NCI-H510A (cell line): ENCODE measurements at regions not wholly inside any gene's neighbourhood (a gene's known extent, or its start where the extent isn't known, plus 50 kb on each side); places are given as distances from the start of the nearest gene placed in this dataset.

Experiments used
- DNase-seq: peaks from one replicate; lab custom pipeline; 2025; lab: John Stamatoyannopoulos, UW

GRCh38 chr3:69568458-69568857, 170.8 kb upstream of the MITF start:
- DNase-seq: no peak

- DNase-seq: no peak
Measured at GRCh38 chr3:69567710-69568052, 171.6 kb upstream of the MITF start.

GRCh38 chr3:69567023-69567709, 172.1 kb upstream of the MITF start:
- DNase-seq: no peak

GRCh38 chr3:69566275-69566674, 173.0 kb upstream of the MITF start:
- no peak for DNase-seq

- no peak for DNase-seq
Measured at GRCh38 chr3:69565316-69565715, 173.9 kb upstream of the MITF start.

GRCh38 chr3:69563981-69564380, 175.3 kb upstream of the MITF start:
- DNase-seq: no peak

- DNase-seq: no peak
Measured at GRCh38 chr3:69563151-69563550, 176.1 kb upstream of the MITF start.

GRCh38 chr3:69562020-69562419, 176.1 kb upstream of the FRMD4B start:
- DNase-seq: no peak

- no peak for DNase-seq
Measured at GRCh38 chr3:69560818-69561217, 174.9 kb upstream of the FRMD4B start.

- DNase-seq: no peak
Measured at GRCh38 chr3:69560116-69560515, 174.2 kb upstream of the FRMD4B start.

- DNase-seq: no peak
Measured at GRCh38 chr3:69558912-69559311, 173.0 kb upstream of the FRMD4B start.

- DNase-seq: no peak
Measured at GRCh38 chr3:69554576-69554975, 168.7 kb upstream of the FRMD4B start.

- DNase-seq: no peak
Measured at GRCh38 chr3:69553888-69554287, 168.0 kb upstream of the FRMD4B start.

GRCh38 chr3:69547461-69547880, 161.6 kb upstream of the FRMD4B start:
- DNase-seq: no peak

GRCh38 chr3:69542805-69543429, 157.0 kb upstream of the FRMD4B start:
- DNase-seq: no peak

- DNase-seq: peak; percentile 3
Measured at GRCh38 chr3:69542089-69542804, 156.4 kb upstream of the FRMD4B start.

GRCh38 chr3:69541711-69542088, 155.8 kb upstream of the FRMD4B start:
- DNase-seq: no peak

GRCh38 chr3:69540706-69541581, 155.1 kb upstream of the FRMD4B start:
- DNase-seq: no peak

GRCh38 chr3:69539134-69539533, 153.2 kb upstream of the FRMD4B start:
- no peak for DNase-seq

GRCh38 chr3:69538281-69538680, 152.4 kb upstream of the FRMD4B start:
- no peak for DNase-seq

GRCh38 chr3:69536306-69537020, 150.6 kb upstream of the FRMD4B start:
- DNase-seq: no peak

GRCh38 chr3:69535613-69536012, 149.7 kb upstream of the FRMD4B start:
- DNase-seq: no peak
